Neural cell (in vitro differentiated cells): ENCODE measurements at regions not wholly inside any gene's neighbourhood (a gene's known extent, or its start where the extent isn't known, plus 50 kb on each side); places are given as distances from the start of the nearest gene placed in this dataset.

ENCODE experiments used
- H2AFZ ChIP-seq: fragments of 200-600, 300-800 bp; sonication (generic), shearing (Covaris generic); 2 replicates; pipeline ENCODE4 v1.6.0; 2014; ENCODE audit warnings: low read depth, mild to moderate bottlenecking, antibody characterized with exemption, low read length, moderate library complexity
- H3F3A ChIP-seq: fragments of 200-600 bp; shearing (Covaris generic); 2 replicates; pipeline ENCODE4 v1.6.1; 2016; ENCODE audit warnings: mild to moderate bottlenecking, moderate library complexity, mixed read lengths, antibody characterized with exemption, low read length; ENCODE audit not compliant: insufficient read depth, poor library complexity, severe bottlenecking
- H3K27ac ChIP-seq: fragments of 200-600, 300-800 bp; sonication (generic), shearing (Covaris generic); 2 replicates; pipeline ENCODE4 v1.5.1; 2014; ENCODE audit warnings: mild to moderate bottlenecking, low read length, moderate library complexity
- H3K27me3 ChIP-seq: fragments of 300-800, 200-600 bp; sonication (generic), shearing (Covaris generic); 2 replicates; pipeline ENCODE4 v1.6.0; 2014; ENCODE audit warnings: mild to moderate bottlenecking, low read depth, low read length, moderate library complexity; ENCODE audit not compliant: insufficient read depth
- H3K36me3 ChIP-seq: fragments of 300-800, 200-600 bp; sonication (generic), shearing (Covaris generic); 2 replicates; pipeline ENCODE4 v1.5.1; 2014; ENCODE audit warnings: mild to moderate bottlenecking, antibody characterized with exemption, low read length, moderate library complexity; ENCODE audit not compliant: insufficient read depth
- H3K4me2 ChIP-seq: fragments of 300-800, 200-600 bp; sonication (generic), shearing (Covaris generic); 2 replicates; pipeline ENCODE4 v1.6.0; 2014; ENCODE audit warnings: mild to moderate bottlenecking, low read length
- H3K4me3 ChIP-seq: fragments of 300-800, 200-600 bp; sonication (generic), shearing (Covaris generic); 2 replicates; pipeline ENCODE4 v1.5.1; 2014; ENCODE audit warnings: mild to moderate bottlenecking, low read length, moderate library complexity
- H3K79me2 ChIP-seq: fragments of 200-600 bp; shearing (Covaris generic); replicated peaks from 2 replicates; pipeline ENCODE4 v1.6.0; 2014; ENCODE audit warnings: mild to moderate bottlenecking, low read length, moderate library complexity; ENCODE audit not compliant: insufficient read depth
- H3K9ac ChIP-seq: fragments of 300-800, 200-600 bp; sonication (generic), shearing (Covaris generic); 2 replicates; pipeline ENCODE4 v1.6.1; 2016; ENCODE audit warnings: mild to moderate bottlenecking, low read length, mixed read lengths
- H3K9me2 ChIP-seq: fragments of 200-600 bp; shearing (Covaris generic); 2 replicates; pipeline ENCODE4 v1.6.1; 2016; ENCODE audit warnings: mild to moderate bottlenecking, low read length, mixed read lengths; ENCODE audit not compliant: insufficient read depth
- H3K9me3 ChIP-seq: fragments of 200-600, 300-800 bp; sonication (generic), shearing (Covaris generic); 2 replicates; pipeline ENCODE4 v1.6.1; 2016; ENCODE audit warnings: mild to moderate bottlenecking, mixed run types, low read length, moderate library complexity, mixed read lengths
- H4K20me1 ChIP-seq: fragments of 200-600 bp; shearing (Covaris generic); 2 replicates; pipeline ENCODE4 v1.6.1; 2016; ENCODE audit warnings: mild to moderate bottlenecking, mixed run types; ENCODE audit not compliant: insufficient read depth
- EP300 ChIP-seq: fragments of 450-650 bp; conservative IDR thresholded peaks from 2 replicates; pipeline ENCODE4 v1.6.1; 2014; ENCODE audit warnings: antibody characterized with exemption, mild to moderate bottlenecking, moderate library complexity; ENCODE audit not compliant: poor library complexity, severe bottlenecking
- EZH2 ChIP-seq: fragments of 200-600, 300-800 bp; shearing (Covaris generic), sonication (generic); IDR thresholded peaks from 2 replicates; pipeline ENCODE4 v1.6.1; 2014; ENCODE audit warnings: antibody characterized with exemption, low read length, borderline replicate concordance, mild to moderate bottlenecking; ENCODE audit not compliant: insufficient read depth, poor library complexity, severe bottlenecking
- MXI1 ChIP-seq: fragments of 450-650 bp; conservative IDR thresholded peaks from 2 replicates; pipeline ENCODE4 v1.6.1; 2014; ENCODE audit warnings: antibody characterized with exemption, mild to moderate bottlenecking; ENCODE audit not compliant: poor library complexity, severe bottlenecking
- POLR2AphosphoS5 ChIP-seq: IDR thresholded peaks from 2 replicates; pipeline ENCODE4 v1.6.1; 2012
- RAD21 ChIP-seq: fragments of 450-650 bp; conservative IDR thresholded peaks from 2 replicates; pipeline ENCODE4 v1.6.1; 2014; ENCODE audit warnings: antibody characterized with exemption, mild to moderate bottlenecking, moderate library complexity
- SMC3 ChIP-seq: fragments of 450-650 bp; conservative IDR thresholded peaks from 2 replicates; pipeline ENCODE4 v1.6.1; 2014; ENCODE audit warnings: antibody characterized with exemption, mild to moderate bottlenecking, moderate library complexity; ENCODE audit not compliant: poor library complexity
- TAF1 ChIP-seq: IDR thresholded peaks from 2 replicates; pipeline ENCODE4 v1.6.1; 2012; ENCODE audit warnings: low read depth
- TF ChIP-seq, protein P1 (sequence below): fragments of 450-650 bp; IDR thresholded peaks from 2 replicates; pipeline ENCODE4 v1.5.1; 2014; ENCODE audit warnings: antibody characterized with exemption, mild to moderate bottlenecking, moderate library complexity; ENCODE audit not compliant: poor library complexity, severe bottlenecking
- TF ChIP-seq, protein P2 (sequence below): IDR thresholded peaks from 2 replicates; pipeline ENCODE4 v1.6.1; 2012; ENCODE audit warnings: borderline replicate concordance

DNA sequence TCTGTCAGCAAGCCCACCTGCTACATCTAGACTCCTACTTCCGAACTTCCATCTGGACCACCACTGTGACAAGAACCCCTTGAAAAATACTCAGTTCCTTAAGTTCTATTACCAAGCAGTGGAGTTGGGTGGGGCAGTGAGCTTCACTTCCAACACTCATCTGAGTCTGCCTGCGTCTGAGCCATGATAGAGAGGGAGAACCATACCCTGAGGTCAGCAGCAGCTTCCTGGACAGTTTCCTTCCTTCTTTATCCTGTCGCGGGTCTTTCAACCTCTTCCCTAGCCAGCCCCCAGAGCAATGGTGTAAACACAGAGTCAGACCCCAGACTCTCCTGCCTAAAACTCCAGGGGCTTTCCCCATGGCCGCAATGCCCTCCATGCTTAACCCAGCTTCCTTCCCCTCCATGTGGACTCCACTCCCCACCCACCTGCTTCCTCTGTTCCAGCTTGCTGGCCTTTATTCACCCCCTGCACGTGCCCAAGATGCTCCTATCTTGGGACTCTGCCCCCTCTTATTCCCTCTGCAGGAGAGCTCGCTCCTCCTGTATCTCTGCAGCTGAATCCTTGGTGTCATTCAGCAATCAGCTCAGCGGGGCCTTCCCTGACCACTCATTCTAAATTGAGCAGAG lies 211.2 kb downstream of the SHQ1 start:
- Histone ChIP-seq H3K27ac (no peak overlapping the region), H3K9me2 (no peaks in the 10 kb centered on the region), H3K4me2 (no peak overlapping the region), H2AFZ (no peak overlapping the region), H3K9ac (no peak overlapping the region), H3K79me2 (no peaks in the 10 kb centered on the region), H3F3A (no peaks in the 10 kb centered on the region), H3K4me3 (no peak overlapping the region), H4K20me1 (no peaks in the 10 kb centered on the region), H3K9me3 (peaks cover 3% of the 10 kb centered on the region), H3K27me3 (no peaks in the 10 kb centered on the region), H3K36me3 (no peaks in the 10 kb centered on the region)
- TF ChIP-seq, protein P1, sequence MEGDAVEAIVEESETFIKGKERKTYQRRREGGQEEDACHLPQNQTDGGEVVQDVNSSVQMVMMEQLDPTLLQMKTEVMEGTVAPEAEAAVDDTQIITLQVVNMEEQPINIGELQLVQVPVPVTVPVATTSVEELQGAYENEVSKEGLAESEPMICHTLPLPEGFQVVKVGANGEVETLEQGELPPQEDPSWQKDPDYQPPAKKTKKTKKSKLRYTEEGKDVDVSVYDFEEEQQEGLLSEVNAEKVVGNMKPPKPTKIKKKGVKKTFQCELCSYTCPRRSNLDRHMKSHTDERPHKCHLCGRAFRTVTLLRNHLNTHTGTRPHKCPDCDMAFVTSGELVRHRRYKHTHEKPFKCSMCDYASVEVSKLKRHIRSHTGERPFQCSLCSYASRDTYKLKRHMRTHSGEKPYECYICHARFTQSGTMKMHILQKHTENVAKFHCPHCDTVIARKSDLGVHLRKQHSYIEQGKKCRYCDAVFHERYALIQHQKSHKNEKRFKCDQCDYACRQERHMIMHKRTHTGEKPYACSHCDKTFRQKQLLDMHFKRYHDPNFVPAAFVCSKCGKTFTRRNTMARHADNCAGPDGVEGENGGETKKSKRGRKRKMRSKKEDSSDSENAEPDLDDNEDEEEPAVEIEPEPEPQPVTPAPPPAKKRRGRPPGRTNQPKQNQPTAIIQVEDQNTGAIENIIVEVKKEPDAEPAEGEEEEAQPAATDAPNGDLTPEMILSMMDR = no peak
- TF ChIP-seq SMC3 (no peak), POLR2AphosphoS5 (no peak), EZH2 (no peak), MXI1 (no peak), TAF1 (no peak), EP300 (no peak), RAD21 (no peak)
- TF ChIP-seq, protein P2, sequence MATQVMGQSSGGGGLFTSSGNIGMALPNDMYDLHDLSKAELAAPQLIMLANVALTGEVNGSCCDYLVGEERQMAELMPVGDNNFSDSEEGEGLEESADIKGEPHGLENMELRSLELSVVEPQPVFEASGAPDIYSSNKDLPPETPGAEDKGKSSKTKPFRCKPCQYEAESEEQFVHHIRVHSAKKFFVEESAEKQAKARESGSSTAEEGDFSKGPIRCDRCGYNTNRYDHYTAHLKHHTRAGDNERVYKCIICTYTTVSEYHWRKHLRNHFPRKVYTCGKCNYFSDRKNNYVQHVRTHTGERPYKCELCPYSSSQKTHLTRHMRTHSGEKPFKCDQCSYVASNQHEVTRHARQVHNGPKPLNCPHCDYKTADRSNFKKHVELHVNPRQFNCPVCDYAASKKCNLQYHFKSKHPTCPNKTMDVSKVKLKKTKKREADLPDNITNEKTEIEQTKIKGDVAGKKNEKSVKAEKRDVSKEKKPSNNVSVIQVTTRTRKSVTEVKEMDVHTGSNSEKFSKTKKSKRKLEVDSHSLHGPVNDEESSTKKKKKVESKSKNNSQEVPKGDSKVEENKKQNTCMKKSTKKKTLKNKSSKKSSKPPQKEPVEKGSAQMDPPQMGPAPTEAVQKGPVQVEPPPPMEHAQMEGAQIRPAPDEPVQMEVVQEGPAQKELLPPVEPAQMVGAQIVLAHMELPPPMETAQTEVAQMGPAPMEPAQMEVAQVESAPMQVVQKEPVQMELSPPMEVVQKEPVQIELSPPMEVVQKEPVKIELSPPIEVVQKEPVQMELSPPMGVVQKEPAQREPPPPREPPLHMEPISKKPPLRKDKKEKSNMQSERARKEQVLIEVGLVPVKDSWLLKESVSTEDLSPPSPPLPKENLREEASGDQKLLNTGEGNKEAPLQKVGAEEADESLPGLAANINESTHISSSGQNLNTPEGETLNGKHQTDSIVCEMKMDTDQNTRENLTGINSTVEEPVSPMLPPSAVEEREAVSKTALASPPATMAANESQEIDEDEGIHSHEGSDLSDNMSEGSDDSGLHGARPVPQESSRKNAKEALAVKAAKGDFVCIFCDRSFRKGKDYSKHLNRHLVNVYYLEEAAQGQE = no peak

GRCh38 chr3:72635551-72635950 lies 212.7 kb downstream of the SHQ1 start:
- H4K20me1 ChIP-seq = no peaks in the 10 kb centered on the region
- no peak overlapping the region for H3K27ac ChIP-seq
- H3K9ac ChIP-seq = no peak overlapping the region
- H3K9me3 ChIP-seq = peaks cover 3% of the 10 kb centered on the region
- no peak overlapping the region for H2AFZ ChIP-seq
- H3K27me3 ChIP-seq = no peaks in the 10 kb centered on the region
- TF ChIP-seq MXI1 (no peak), POLR2AphosphoS5 (no peak), EP300 (no peak), RAD21 (no peak)
- H3K79me2 ChIP-seq = no peaks in the 10 kb centered on the region
- no peak overlapping the region for H3K4me2 ChIP-seq
- no peaks in the 10 kb centered on the region for H3F3A ChIP-seq
- H3K9me2 ChIP-seq = no peaks in the 10 kb centered on the region
- no peaks in the 10 kb centered on the region for H3K36me3 ChIP-seq
- no peak overlapping the region for H3K4me3 ChIP-seq
